RWPE1 (cell line): ENCODE measurements at regions not wholly inside any gene's neighbourhood (a gene's known extent, or its start where the extent isn't known, plus 50 kb on each side); places are given as distances from the start of the nearest gene placed in this dataset.

Source experiments
- CTCF ChIA-PET: fragments of 350-600 bp; sonication (Branson Sonifier 250); formaldehyde crosslinking; extraction: SDS; loops from one replicate; lab custom pipeline; 2021; lab: Yijun Ruan, JAX
- POLR2A ChIA-PET: fragments of 400-600 bp; formaldehyde crosslinking; extraction: SDS; loops from one replicate; lab custom pipeline; 2020; ENCODE audit warnings: antibody characterized with exemption; ENCODE audit not compliant: low non-redundant PET; lab: Yijun Ruan, JAX
- DNase-seq: peaks from one replicate; pipeline ENCODE4 v3.0.0; 2012; ENCODE audit warnings: low spot score
- H3K27ac ChIP-seq: fragments of 450-650 bp; 2 replicates; pipeline ENCODE4 v1.5.1; 2017
- CTCF ChIP-seq: fragments of 450-650 bp; conservative IDR thresholded peaks from 2 replicates; pipeline ENCODE4 v1.5.1; 2017; ENCODE audit warnings: low read depth, mild to moderate bottlenecking

GRCh38 chr14:66038618-66039017 lies 447.6 kb upstream of the CCDC196 start:
- TF ChIP-seq CTCF: no peak
- DNase-seq: peak; percentile 8
- CTCF ChIA-PET: no interaction called here
- POLR2A ChIA-PET: no interaction called here
- no peak overlapping the region for H3K27ac ChIP-seq

- POLR2A ChIA-PET: no interaction called here
- no peak for DNase-seq
- no peak overlapping the region for H3K27ac ChIP-seq
- no peak for TF ChIP-seq CTCF
- CTCF ChIA-PET: no interaction called here
These were observed 446.7 kb upstream of the CCDC196 start for GRCh38 chr14:66039495-66039894.

GRCh38 chr14:66041582-66041981 lies 444.6 kb upstream of the CCDC196 start:
- CTCF ChIA-PET: no interaction called here
- H3K27ac ChIP-seq: no peak overlapping the region
- TF ChIP-seq CTCF: no peak
- no peak for DNase-seq
- POLR2A ChIA-PET: no interaction called here

GRCh38 chr14:66043921-66044320 lies 442.2 kb upstream of the CCDC196 start:
- POLR2A ChIA-PET: no interaction called here
- TF ChIP-seq CTCF: no peak
- no peak for DNase-seq
- CTCF ChIA-PET: no interaction called here
- no peak overlapping the region for H3K27ac ChIP-seq

- DNase-seq: no peak
- H3K27ac ChIP-seq: no peak overlapping the region
- no peak for TF ChIP-seq CTCF
- CTCF ChIA-PET: no interaction called here
- POLR2A ChIA-PET: no interaction called here
These were observed 440.6 kb upstream of the CCDC196 start for GRCh38 chr14:66045572-66046021.

- POLR2A ChIA-PET: no interaction called here
- TF ChIP-seq CTCF: no peak
- no peak for DNase-seq
- CTCF ChIA-PET: no interaction called here
- no peak overlapping the region for H3K27ac ChIP-seq
These were observed 440.1 kb upstream of the CCDC196 start for GRCh38 chr14:66046035-66046434.

GRCh38 chr14:66046591-66046990 lies 439.6 kb upstream of the CCDC196 start:
- ChIA-PET CTCF (no interaction called here), POLR2A (no interaction called here)
- no peak overlapping the region for H3K27ac ChIP-seq
- DNase-seq: no peak
- no peak for TF ChIP-seq CTCF
